ENCODE measurements at regions not wholly inside any gene's neighbourhood (a gene's known extent, or its start where the extent isn't known, plus 50 kb on each side); places are given as distances from the start of the nearest gene placed in this dataset.

DNA sequence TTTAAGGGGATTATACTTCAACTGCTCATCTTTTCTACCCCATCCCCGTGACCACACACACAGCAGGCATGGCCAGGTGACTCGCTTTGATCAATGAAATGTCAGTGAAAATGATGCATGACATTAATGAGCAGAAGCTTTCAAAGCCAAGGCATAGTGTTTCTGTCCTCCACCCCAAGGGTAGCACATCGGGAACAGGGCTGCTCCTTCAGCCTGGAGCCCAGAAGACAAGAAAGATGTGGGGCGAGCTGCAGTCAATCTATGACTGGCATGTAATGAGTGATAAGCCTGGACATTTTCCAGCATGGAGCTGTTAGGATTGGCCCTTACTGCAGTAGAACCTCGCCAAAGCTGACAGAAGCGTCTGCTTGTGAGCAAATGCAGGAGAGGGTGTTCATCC, 122.6 kb upstream of the IRX2 start:
- H3K27me3 ChIP-seq: no peaks in the 10 kb centered on the region
- H3K36me3 ChIP-seq: no peaks in the 10 kb centered on the region
- H3K4me3 ChIP-seq (replicated peaks in 1 of 3): no peak overlapping the region
- TF ChIP-seq, protein P1, sequence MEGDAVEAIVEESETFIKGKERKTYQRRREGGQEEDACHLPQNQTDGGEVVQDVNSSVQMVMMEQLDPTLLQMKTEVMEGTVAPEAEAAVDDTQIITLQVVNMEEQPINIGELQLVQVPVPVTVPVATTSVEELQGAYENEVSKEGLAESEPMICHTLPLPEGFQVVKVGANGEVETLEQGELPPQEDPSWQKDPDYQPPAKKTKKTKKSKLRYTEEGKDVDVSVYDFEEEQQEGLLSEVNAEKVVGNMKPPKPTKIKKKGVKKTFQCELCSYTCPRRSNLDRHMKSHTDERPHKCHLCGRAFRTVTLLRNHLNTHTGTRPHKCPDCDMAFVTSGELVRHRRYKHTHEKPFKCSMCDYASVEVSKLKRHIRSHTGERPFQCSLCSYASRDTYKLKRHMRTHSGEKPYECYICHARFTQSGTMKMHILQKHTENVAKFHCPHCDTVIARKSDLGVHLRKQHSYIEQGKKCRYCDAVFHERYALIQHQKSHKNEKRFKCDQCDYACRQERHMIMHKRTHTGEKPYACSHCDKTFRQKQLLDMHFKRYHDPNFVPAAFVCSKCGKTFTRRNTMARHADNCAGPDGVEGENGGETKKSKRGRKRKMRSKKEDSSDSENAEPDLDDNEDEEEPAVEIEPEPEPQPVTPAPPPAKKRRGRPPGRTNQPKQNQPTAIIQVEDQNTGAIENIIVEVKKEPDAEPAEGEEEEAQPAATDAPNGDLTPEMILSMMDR (IDR thresholded peaks at IDR 0.05): no peak
- TF ChIP-seq POLR2A (IDR thresholded peaks at IDR 0.05): no peak
- H3K4me1 ChIP-seq: no peaks in the 10 kb centered on the region
- no peak overlapping the region for H3K27ac ChIP-seq
- no peaks in the 10 kb centered on the region for H3K9me3 ChIP-seq
- DNase-seq: no peak
- intact Hi-C loops (cut with DNase I): loop anchor here (5.0 kb wide), 1 partner anchor 403 kb away; no protein-coding TSS in a partner anchor
- WGBS, 2 donors: 80 to 88% methylated on average over 6 of the region's 6 CpGs

DNA sequence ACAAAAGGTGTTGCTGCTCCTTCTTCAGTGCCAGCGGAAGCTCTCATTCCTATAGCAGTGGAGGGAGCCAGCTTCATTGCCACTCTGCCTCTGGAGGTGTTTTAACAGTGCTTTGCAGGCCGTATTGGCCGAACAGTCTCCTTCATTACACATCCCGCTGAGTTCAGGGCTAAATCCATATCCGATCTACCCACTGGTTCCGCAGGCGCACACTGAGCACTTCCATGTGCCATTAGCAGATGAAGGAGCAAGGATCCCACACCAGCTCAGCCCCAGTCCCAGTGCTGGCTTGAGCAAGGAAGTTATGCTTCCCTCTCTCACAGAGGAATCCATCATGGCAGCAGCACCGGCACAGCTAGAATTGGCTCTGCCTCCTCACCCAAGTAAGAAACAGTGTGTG, 121.2 kb upstream of the IRX2 start:
- H3K4me3 ChIP-seq (replicated peaks in 1 of 3): no peak overlapping the region
- H3K27ac ChIP-seq: no peak overlapping the region
- TF ChIP-seq POLR2A (IDR thresholded peaks at IDR 0.05): no peak
- no peaks in the 10 kb centered on the region for H3K27me3 ChIP-seq
- H3K4me1 ChIP-seq: no peaks in the 10 kb centered on the region
- 90 to 92% methylated on average over 8 of the region's 8 CpGs for WGBS, 2 donors
- H3K9me3 ChIP-seq: no peaks in the 10 kb centered on the region
- DNase-seq: no peak
- H3K36me3 ChIP-seq: no peaks in the 10 kb centered on the region
- intact Hi-C loops (cut with DNase I): loop anchor here (5.0 kb wide), 1 partner anchor 405 kb away; no protein-coding TSS in a partner anchor

DNA sequence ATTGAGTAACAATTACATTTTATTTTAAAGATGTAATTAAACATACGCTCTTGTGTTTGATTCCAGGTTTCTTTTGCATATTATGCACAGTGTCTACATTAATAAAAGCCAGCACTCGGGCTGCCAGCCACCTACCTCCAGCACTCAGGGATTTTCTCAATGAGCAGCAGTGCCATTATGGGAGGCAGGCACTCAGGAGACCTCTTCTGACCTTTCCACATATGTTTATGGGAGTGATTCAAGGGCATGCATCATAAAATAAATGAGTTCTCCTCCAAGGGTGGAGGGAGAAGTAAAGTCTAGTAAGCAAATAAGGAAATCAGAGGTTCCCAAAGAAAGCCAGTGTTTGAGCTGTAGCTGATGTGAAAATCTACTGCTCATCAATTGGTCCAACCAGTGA, 119.8 kb upstream of the IRX2 start:
- intact Hi-C loops (cut with DNase I): loop anchor here (5.0 kb wide), 1 partner anchor 406 kb away; no protein-coding TSS in a partner anchor
- Histone ChIP-seq H3K9me3 (no peaks in the 10 kb centered on the region), H3K4me1 (no peaks in the 10 kb centered on the region), H3K36me3 (no peaks in the 10 kb centered on the region), H3K27me3 (no peaks in the 10 kb centered on the region), H3K4me3 (replicated peaks in 1 of 3) (no peak overlapping the region), H3K27ac (no peak overlapping the region)
- 75 to 79% methylated on average over 2 of the region's 2 CpGs for WGBS, 2 donors
- DNase-seq: no peak
- TF ChIP-seq, protein P1 (IDR thresholded peaks at IDR 0.05): no peak
- TF ChIP-seq POLR2A (IDR thresholded peaks at IDR 0.05): no peak

DNA sequence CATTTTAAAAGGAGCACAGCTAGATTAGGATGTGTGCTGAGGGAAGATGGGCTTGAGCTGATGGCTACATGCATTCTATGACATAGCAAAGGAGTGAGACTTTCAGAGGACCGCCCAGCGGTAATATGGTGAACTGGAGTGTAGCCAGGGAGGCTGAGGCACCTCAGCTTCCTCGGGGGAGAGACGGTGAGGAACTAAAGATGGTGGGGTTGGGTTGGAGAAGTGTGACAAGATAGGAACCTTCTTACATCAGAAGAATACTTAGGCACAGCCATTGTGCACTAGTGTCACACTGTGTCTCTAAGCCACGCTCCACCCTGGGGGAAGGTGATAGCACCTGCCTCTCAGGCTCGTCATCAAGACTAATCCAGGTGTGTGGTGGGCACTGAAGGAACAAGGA, 118.0 kb upstream of the IRX2 start:
- Histone ChIP-seq H3K4me1 (no peaks in the 10 kb centered on the region), H3K27me3 (no peaks in the 10 kb centered on the region), H3K27ac (no peak overlapping the region), H3K36me3 (no peaks in the 10 kb centered on the region), H3K9me3 (no peaks in the 10 kb centered on the region), H3K4me3 (replicated peaks in 1 of 3) (no peak overlapping the region)
- 74 to 82% methylated on average over 6 of the region's 6 CpGs for WGBS, 2 donors
- DNase-seq: no peak
- intact Hi-C loops (cut with DNase I): no loop called here
- TF ChIP-seq, protein P1 (IDR thresholded peaks at IDR 0.05): no peak
- no peak for TF ChIP-seq POLR2A (IDR thresholded peaks at IDR 0.05)

DNA sequence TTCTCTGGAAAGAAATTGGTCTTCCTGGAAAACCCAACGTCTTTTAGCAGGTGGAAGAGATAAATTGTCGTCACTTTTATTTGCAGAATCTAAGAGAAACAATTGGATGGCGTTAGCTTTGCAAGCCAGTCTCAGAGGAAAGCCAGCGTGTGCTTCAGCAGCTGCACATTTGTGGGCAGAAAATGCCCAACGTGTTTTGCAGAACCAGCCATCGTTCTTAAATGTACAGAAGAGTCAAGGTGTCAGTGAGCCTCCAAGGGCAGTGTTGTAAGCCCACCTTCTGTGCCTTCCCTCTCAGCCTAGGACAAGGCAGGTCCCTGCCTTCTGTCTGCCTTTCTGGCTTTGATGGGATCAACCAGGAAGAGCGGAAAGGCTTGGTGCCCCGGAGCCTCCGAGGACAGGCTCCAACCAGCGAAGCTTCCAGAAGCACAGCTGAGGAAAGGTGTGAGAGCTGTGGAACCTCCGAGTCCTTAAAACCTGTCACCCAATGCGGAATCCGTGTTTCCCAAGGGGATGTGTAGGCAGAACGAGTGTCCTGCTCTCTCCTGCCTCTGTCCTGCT, 116.0 kb upstream of the IRX2 start:
- Histone ChIP-seq H3K4me3 (replicated peaks in 1 of 3) (no peak overlapping the region), H3K36me3 (no peaks in the 10 kb centered on the region), H3K27me3 (no peaks in the 10 kb centered on the region), H3K9me3 (no peaks in the 10 kb centered on the region), H3K4me1 (no peaks in the 10 kb centered on the region), H3K27ac (no peak overlapping the region)
- 81 to 83% methylated on average over 14 of the region's 14 CpGs for WGBS, 2 donors
- intact Hi-C loops (cut with DNase I): no loop called here
- no peak for DNase-seq
- TF ChIP-seq, protein P1 (IDR thresholded peaks at IDR 0.05): no peak
- TF ChIP-seq POLR2A (IDR thresholded peaks at IDR 0.05): no peak

Data from thyroid gland (tissue), 4 donors.